ENCODE measurements at regions not wholly inside any gene's neighbourhood (a gene's known extent, or its start where the extent isn't known, plus 50 kb on each side); places are given as distances from the start of the nearest gene placed in this dataset.

GRCh38 chr22:19661156-19661555, 53.1 kb upstream of the SEPTIN5 start:
- no peak for TF ChIP-seq CTCF (IDR thresholded peaks at IDR 0.05)
- TF ChIP-seq POLR2A (IDR thresholded peaks at IDR 0.05) = no peak

All from Peyer's patch (tissue), 4 donors.